Karpas-422 (cell line): ENCODE measurements at regions not wholly inside any gene's neighbourhood (a gene's known extent, or its start where the extent isn't known, plus 50 kb on each side); places are given as distances from the start of the nearest gene placed in this dataset.

Experiments used
- DNase-seq: peaks from one replicate; pipeline ENCODE4 v3.0.0-alpha.2; 2015
- H2AFZ ChIP-seq: fragments of 200-600 bp; sonication (generic); 2 replicates; pipeline ENCODE4 v1.6.1; 2014; ENCODE audit warnings: antibody characterized with exemption, low read length, mixed read lengths
- H3K27ac ChIP-seq: fragments of 200-600 bp; sonication (generic); 2 replicates; pipeline ENCODE4 v1.5.1; 2014; ENCODE audit warnings: mild to moderate bottlenecking, low read length, moderate library complexity
- H3K27me3 ChIP-seq: fragments of 200-600 bp; sonication (generic); 2 replicates; pipeline ENCODE4 v1.6.1; 2014; ENCODE audit warnings: low read length, mixed read lengths
- H3K36me3 ChIP-seq: fragments of 200-600 bp; sonication (generic); 2 replicates; pipeline ENCODE4 v1.6.1; 2014; ENCODE audit warnings: low read length, mixed read lengths; ENCODE audit not compliant: insufficient read depth
- H3K4me1 ChIP-seq: fragments of 200-600 bp; sonication (generic); 2 replicates; pipeline ENCODE4 v1.6.1; 2014; ENCODE audit warnings: mild to moderate bottlenecking, low read length, mixed read lengths
- H3K4me2 ChIP-seq: fragments of 200-600 bp; sonication (generic); 2 replicates; pipeline ENCODE4 v1.6.1; 2014; ENCODE audit warnings: low read length, low read depth, mild to moderate bottlenecking; ENCODE audit not compliant: poor library complexity, severe bottlenecking
- H3K4me3 ChIP-seq: fragments of 200-600 bp; sonication (generic); 2 replicates; pipeline ENCODE4 v1.5.1; 2014; ENCODE audit warnings: mild to moderate bottlenecking, antibody characterized with exemption, low read length, mixed read lengths
- H3K79me2 ChIP-seq: fragments of 200-600 bp; sonication (generic); 2 replicates; pipeline ENCODE4 v1.6.1; 2014; ENCODE audit warnings: mild to moderate bottlenecking, low read length, mixed read lengths
- H3K9ac ChIP-seq: fragments of 200-600 bp; sonication (generic); 2 replicates; pipeline ENCODE4 v1.6.0; 2014; ENCODE audit warnings: low read length
- H3K9me2 ChIP-seq: fragments of 200-600 bp; sonication (generic), shearing (Covaris generic); replicated peaks from 2 replicates; pipeline ENCODE4 v1.6.0; 2014; ENCODE audit warnings: mild to moderate bottlenecking, low read length, moderate library complexity; ENCODE audit not compliant: insufficient read depth
- H3K9me3 ChIP-seq: fragments of 300-700, 200-600 bp; sonication (generic); 2 replicates; pipeline ENCODE4 v1.6.1; 2014; ENCODE audit warnings: low read length, mixed read lengths
- H4K20me1 ChIP-seq: fragments of 200-600 bp; sonication (generic); 2 replicates; pipeline ENCODE4 v1.6.1; 2014; ENCODE audit warnings: mild to moderate bottlenecking, antibody characterized with exemption, low read length, low read depth; ENCODE audit not compliant: insufficient read depth

GRCh38 chr4:58499182-58499581 lies 1389.0 kb upstream of the IGFBP7 start:
- Histone ChIP-seq H3K9me2 (no peaks in the 10 kb centered on the region), H3K9ac (no peak overlapping the region), H3K4me1 (no peaks in the 10 kb centered on the region), H2AFZ (no peak overlapping the region), H3K79me2 (no peaks in the 10 kb centered on the region), H3K4me2 (no peak overlapping the region), H3K4me3 (no peak overlapping the region), H3K36me3 (no peaks in the 10 kb centered on the region), H3K27ac (no peak overlapping the region), H3K27me3 (no peaks in the 10 kb centered on the region), H3K9me3 (peaks cover 12% of the 10 kb centered on the region), H4K20me1 (no peaks in the 10 kb centered on the region)
- no peak for DNase-seq

- no peak for DNase-seq
- Histone ChIP-seq H4K20me1 (no peaks in the 10 kb centered on the region), H3K79me2 (no peaks in the 10 kb centered on the region), H3K27ac (no peak overlapping the region), H3K9me3 (peaks cover 12% of the 10 kb centered on the region), H3K27me3 (no peaks in the 10 kb centered on the region), H3K4me3 (no peak overlapping the region), H3K4me1 (no peaks in the 10 kb centered on the region), H3K9ac (no peak overlapping the region), H3K4me2 (no peak overlapping the region), H3K9me2 (no peaks in the 10 kb centered on the region), H3K36me3 (no peaks in the 10 kb centered on the region), H2AFZ (no peak overlapping the region)
These were observed 1381.4 kb upstream of the IGFBP7 start for GRCh38 chr4:58491620-58492019.

- H3K9me2 ChIP-seq: no peaks in the 10 kb centered on the region
- no peaks in the 10 kb centered on the region for H3K4me1 ChIP-seq
- H3K27me3 ChIP-seq: no peaks in the 10 kb centered on the region
- no peaks in the 10 kb centered on the region for H4K20me1 ChIP-seq
- no peak overlapping the region for H2AFZ ChIP-seq
- no peak overlapping the region for H3K4me2 ChIP-seq
- H3K4me3 ChIP-seq: no peak overlapping the region
- no peak overlapping the region for H3K27ac ChIP-seq
- no peak overlapping the region for H3K9ac ChIP-seq
- no peaks in the 10 kb centered on the region for H3K79me2 ChIP-seq
- H3K36me3 ChIP-seq: no peaks in the 10 kb centered on the region
- H3K9me3 ChIP-seq: peaks cover 15% of the 10 kb centered on the region
- DNase-seq: no peak
These were observed 1367.8 kb upstream of the IGFBP7 start for GRCh38 chr4:58477950-58478349.

DNA sequence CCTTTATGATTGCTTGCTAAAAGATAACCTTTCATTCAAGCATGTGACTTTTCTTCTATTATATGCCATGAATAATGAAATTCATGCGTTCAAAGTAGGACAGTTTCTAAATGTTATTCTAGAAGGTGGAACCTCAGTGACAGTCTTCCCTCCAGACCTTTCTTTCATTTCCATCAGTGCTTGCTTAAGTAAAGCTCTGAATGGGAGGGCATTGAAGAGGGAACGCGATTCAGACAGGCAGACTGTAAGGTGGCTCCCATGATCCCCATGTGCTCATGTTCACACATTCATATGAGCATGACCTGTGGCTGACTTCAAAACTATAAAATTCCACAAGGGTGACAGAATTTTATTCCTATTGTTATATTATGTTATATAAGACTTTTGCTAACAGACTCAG lies 1367.3 kb upstream of the IGFBP7 start:
- Histone ChIP-seq H4K20me1 (no peaks in the 10 kb centered on the region), H3K4me3 (no peak overlapping the region), H3K9ac (no peak overlapping the region), H3K4me2 (no peak overlapping the region), H3K9me3 (peaks cover 18% of the 10 kb centered on the region), H3K36me3 (no peaks in the 10 kb centered on the region), H3K79me2 (no peaks in the 10 kb centered on the region), H3K27ac (no peak overlapping the region), H3K9me2 (no peaks in the 10 kb centered on the region), H3K4me1 (no peaks in the 10 kb centered on the region), H3K27me3 (no peaks in the 10 kb centered on the region), H2AFZ (no peak overlapping the region)
- DNase-seq: no peak

GRCh38 chr4:58475097-58475496 lies 1364.9 kb upstream of the IGFBP7 start:
- Histone ChIP-seq H3K9me3 (peaks cover 18% of the 10 kb centered on the region), H3K4me3 (no peak overlapping the region), H2AFZ (no peak overlapping the region), H3K27ac (no peak overlapping the region), H3K79me2 (no peaks in the 10 kb centered on the region), H3K36me3 (no peaks in the 10 kb centered on the region), H3K4me2 (no peak overlapping the region), H3K27me3 (no peaks in the 10 kb centered on the region), H3K4me1 (no peaks in the 10 kb centered on the region), H3K9me2 (no peaks in the 10 kb centered on the region), H3K9ac (no peak overlapping the region), H4K20me1 (no peaks in the 10 kb centered on the region)
- DNase-seq: no peak

DNA sequence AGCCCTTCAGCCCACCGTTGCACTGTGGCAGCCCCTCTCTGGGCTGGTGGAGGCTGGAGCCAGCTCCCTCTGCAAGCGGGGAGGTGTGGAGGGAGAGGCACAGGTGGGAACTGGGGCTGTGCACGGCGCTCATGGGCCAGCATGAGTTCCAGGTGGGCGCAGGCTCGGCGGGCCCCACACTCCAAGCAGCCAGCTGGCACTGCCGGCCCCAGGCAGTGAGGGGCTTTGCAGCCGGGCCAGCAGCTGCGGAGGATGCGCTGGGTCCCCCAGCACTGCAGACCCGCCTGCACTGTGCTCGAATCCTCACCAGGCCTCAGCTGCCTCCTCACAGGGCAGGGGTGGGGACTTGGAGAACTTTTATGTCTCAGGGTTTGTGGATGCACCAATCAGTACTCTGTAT lies 1354.8 kb upstream of the IGFBP7 start:
- H3K4me3 ChIP-seq: no peak overlapping the region
- no peaks in the 10 kb centered on the region for H3K79me2 ChIP-seq
- no peak overlapping the region for H3K4me2 ChIP-seq
- H3K9me3 ChIP-seq: peaks cover 17% of the 10 kb centered on the region
- H3K27me3 ChIP-seq: no peaks in the 10 kb centered on the region
- H4K20me1 ChIP-seq: no peaks in the 10 kb centered on the region
- no peak overlapping the region for H3K9ac ChIP-seq
- no peaks in the 10 kb centered on the region for H3K4me1 ChIP-seq
- no peak for DNase-seq
- no peaks in the 10 kb centered on the region for H3K9me2 ChIP-seq
- no peak overlapping the region for H2AFZ ChIP-seq
- H3K36me3 ChIP-seq: no peaks in the 10 kb centered on the region
- no peak overlapping the region for H3K27ac ChIP-seq

- Histone ChIP-seq H3K9ac (no peak overlapping the region), H3K27me3 (no peaks in the 10 kb centered on the region), H3K4me2 (no peak overlapping the region), H4K20me1 (no peaks in the 10 kb centered on the region), H3K9me3 (peaks cover 6% of the 10 kb centered on the region), H3K4me1 (no peaks in the 10 kb centered on the region), H3K36me3 (no peaks in the 10 kb centered on the region), H3K79me2 (no peaks in the 10 kb centered on the region), H3K4me3 (no peak overlapping the region), H2AFZ (no peak overlapping the region), H3K9me2 (no peaks in the 10 kb centered on the region), H3K27ac (no peak overlapping the region)
- DNase-seq: no peak
These were observed 1346.7 kb upstream of the IGFBP7 start for GRCh38 chr4:58456727-58457384.

DNA sequence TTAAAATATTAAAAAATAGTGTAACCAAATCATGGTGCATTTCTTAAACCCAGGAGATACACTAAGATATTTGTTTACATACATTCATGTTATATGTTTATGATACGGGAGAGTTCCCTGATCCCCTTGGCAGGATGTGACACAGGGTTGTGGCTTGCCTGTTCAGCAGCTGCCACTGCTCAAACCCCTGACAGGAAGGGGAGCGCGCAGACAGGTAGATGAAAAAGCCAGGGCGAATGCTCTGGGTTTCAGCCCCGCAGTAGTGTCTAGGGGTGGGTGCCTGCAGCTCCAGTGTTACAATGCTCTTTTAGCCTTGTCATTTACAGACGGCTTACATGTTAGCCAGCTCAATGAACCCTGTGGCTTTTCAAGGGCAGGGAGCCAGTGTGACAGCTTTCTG lies 1343.8 kb upstream of the IGFBP7 start:
- Histone ChIP-seq H4K20me1 (no peaks in the 10 kb centered on the region), H3K9me2 (no peaks in the 10 kb centered on the region), H3K4me1 (no peaks in the 10 kb centered on the region), H2AFZ (no peak overlapping the region), H3K79me2 (no peaks in the 10 kb centered on the region), H3K9ac (no peak overlapping the region), H3K27me3 (no peaks in the 10 kb centered on the region), H3K4me2 (no peak overlapping the region), H3K4me3 (no peak overlapping the region), H3K9me3 (peaks cover 10% of the 10 kb centered on the region), H3K36me3 (no peaks in the 10 kb centered on the region), H3K27ac (no peak overlapping the region)
- no peak for DNase-seq

- H3K79me2 ChIP-seq: no peaks in the 10 kb centered on the region
- H4K20me1 ChIP-seq: no peaks in the 10 kb centered on the region
- no peak overlapping the region for H3K4me2 ChIP-seq
- H3K36me3 ChIP-seq: no peaks in the 10 kb centered on the region
- H3K9me2 ChIP-seq: no peaks in the 10 kb centered on the region
- no peak overlapping the region for H3K4me3 ChIP-seq
- no peak overlapping the region for H2AFZ ChIP-seq
- no peaks in the 10 kb centered on the region for H3K27me3 ChIP-seq
- H3K9ac ChIP-seq: no peak overlapping the region
- no peaks in the 10 kb centered on the region for H3K4me1 ChIP-seq
- no peak for DNase-seq
- H3K9me3 ChIP-seq: peaks cover 11% of the 10 kb centered on the region
- H3K27ac ChIP-seq: no peak overlapping the region
These were observed 1341.5 kb upstream of the IGFBP7 start for GRCh38 chr4:58451707-58452106.
